Sigmoid colon (tissue), 6 donors: ENCODE measurements at regions not wholly inside any gene's neighbourhood (a gene's known extent, or its start where the extent isn't known, plus 50 kb on each side); places are given as distances from the start of the nearest gene placed in this dataset.

Source experiments
- DNase-seq: peaks from one replicate; pipeline ENCODE4 v3.0.0-alpha.2; 2019
- H3K27ac ChIP-seq, 4 donors: fragments of 200-600 bp; sonication (generic); one replicate each; pipeline ENCODE4 v1.5.1; 2016 to 2019; ENCODE audit warnings: mild to moderate bottlenecking in 1 of 4
- H3K27me3 ChIP-seq, 3 donors: fragments of 200-600 bp; sonication (generic); one replicate each; pipeline ENCODE4 v1.5.1; 2019; ENCODE audit warnings: mild to moderate bottlenecking in 1 of 3
- H3K36me3 ChIP-seq, 4 donors: fragments of 200-600 bp; sonication (generic); one replicate each; pipeline ENCODE4 v1.5.1; 2016 to 2019
- H3K4me1 ChIP-seq, 4 donors: fragments of 200-600 bp; sonication (generic); one replicate each; pipeline ENCODE4 v1.5.1; 2017 to 2019
- H3K4me3 ChIP-seq, 4 donors: fragments of 200-600 bp; sonication (generic); one replicate each; pipeline ENCODE4 v1.5.1; 2017 to 2019; ENCODE audit warnings: mild to moderate bottlenecking in 2 of 4, moderate library complexity in 1 of 4
- H3K9me3 ChIP-seq, 4 donors: fragments of 200-600 bp in 3 of 4; sonication (generic) in 3 of 4; one replicate each; pipeline versions ENCODE4 v1.5.1 to v1.6.1; 2013 to 2019
- CTCF ChIP-seq, 4 experiments: fragments of 450-650 bp in 3 of 4; fragments of 200-600 bp in 1 of 4; IDR thresholded peaks; one replicate each; pipeline ENCODE4 v1.5.1; 2016 to 2019; ENCODE audit warnings: antibody characterized with exemption in 4 of 4, mild to moderate bottlenecking in 3 of 4, moderate library complexity in 2 of 4
- EP300 ChIP-seq, 4 donors: sonication (generic); formaldehyde crosslinking; IDR thresholded peaks; one replicate each; pipeline ENCODE4 v1.6.1; 2017; ENCODE audit warnings: antibody characterized with exemption in 4 of 4
- POLR2A ChIP-seq, 2 donors: fragments of 450-650 bp; IDR thresholded peaks; one replicate each; pipeline ENCODE4 v1.6.1; 2016; ENCODE audit warnings: antibody characterized with exemption in 2 of 2, mild to moderate bottlenecking in 2 of 2, moderate library complexity in 2 of 2
- POLR2AphosphoS5 ChIP-seq, 4 donors: sonication (generic); formaldehyde crosslinking; IDR thresholded peaks; one replicate each; pipeline ENCODE4 v1.6.1; 2017; ENCODE audit warnings: antibody characterized with exemption in 4 of 4
- WGBS, 2 donors: extraction: QIAGEN DNeasy Blood & Tissue Kit; methylation state at CpG; one replicate each; pipeline ENCODE4 v1.1.7; 2013; 5-methylcytosine and 5-hydroxymethylcytosine counted together
- intact Hi-C: fragments of 100-400 bp; cut with DNase I; formaldehyde crosslinking; loops from one replicate; pipeline ENCODE4 v1.15.1; 2023
- donor health status: healthy with polysubstance abuse.
- donor health status: healthy.

- DNase-seq, result no peak
- TF ChIP-seq CTCF (IDR thresholded peaks at IDR 0.05), result no peak
- TF ChIP-seq EP300 (IDR thresholded peaks at IDR 0.05), result no peak
- no peak for TF ChIP-seq POLR2A (IDR thresholded peaks at IDR 0.05)
- TF ChIP-seq POLR2AphosphoS5 (IDR thresholded peaks at IDR 0.05), result no peak
- Histone ChIP-seq H3K27ac (no peak overlapping the region), H3K4me1 (no peaks in the 10 kb centered on the region), H3K27me3 (no peaks in the 10 kb centered on the region), H3K9me3 (no peaks in the 10 kb centered on the region), H3K4me3 (no peak overlapping the region), H3K36me3 (no peaks in the 10 kb centered on the region)
- WGBS, 2 donors, result 82 to 91% methylated on average over 2 of the region's 2 CpGs
- intact Hi-C loops, result no loop called here
These were observed 495.1 kb upstream of the MEX3C start for GRCh38 chr18:51692612-51693011.

GRCh38 chr18:51711298-51711889 lies 513.9 kb upstream of the MEX3C start:
- intact Hi-C loops, result no loop called here
- H3K36me3 ChIP-seq, result no peaks in the 10 kb centered on the region
- 49 to 64% methylated on average over 2 of the region's 2 CpGs for WGBS, 2 donors
- no peaks in the 10 kb centered on the region for H3K4me1 ChIP-seq
- no peak overlapping the region for H3K27ac ChIP-seq
- H3K4me3 ChIP-seq, result no peak overlapping the region
- H3K27me3 ChIP-seq, result no peaks in the 10 kb centered on the region
- no peak for DNase-seq
- TF ChIP-seq POLR2A (IDR thresholded peaks at IDR 0.05), result no peak
- no peak for TF ChIP-seq EP300 (IDR thresholded peaks at IDR 0.05)
- TF ChIP-seq POLR2AphosphoS5 (IDR thresholded peaks at IDR 0.05), result no peak
- peaks cover 0 to 13% (median 4%) of the 10 kb centered on the region in 4 donors for H3K9me3 ChIP-seq

- H3K27me3 ChIP-seq, result no peaks in the 10 kb centered on the region
- H3K4me3 ChIP-seq, result no peak overlapping the region
- H3K36me3 ChIP-seq, result no peaks in the 10 kb centered on the region
- H3K4me1 ChIP-seq, result no peaks in the 10 kb centered on the region
- H3K27ac ChIP-seq, result no peak overlapping the region
- 56 to 68% methylated on average over 2 of the region's 2 CpGs for WGBS, 2 donors
- peaks cover 0 to 7% (median under 1%) of the 10 kb centered on the region in 4 donors for H3K9me3 ChIP-seq
- TF ChIP-seq POLR2A (IDR thresholded peaks at IDR 0.05) (no peak), EP300 (IDR thresholded peaks at IDR 0.05) (no peak), POLR2AphosphoS5 (IDR thresholded peaks at IDR 0.05) (no peak), CTCF (IDR thresholded peaks at IDR 0.05) (no peak)
- intact Hi-C loops, result no loop called here
- DNase-seq, result no peak
These were observed 515.3 kb upstream of the MEX3C start for GRCh38 chr18:51712821-51713220.

GRCh38 chr18:51716277-51716676 lies 518.8 kb upstream of the MEX3C start:
- no peaks in the 10 kb centered on the region for H3K4me1 ChIP-seq
- H3K36me3 ChIP-seq, result no peaks in the 10 kb centered on the region
- no peaks in the 10 kb centered on the region for H3K27me3 ChIP-seq
- DNase-seq, result no peak
- TF ChIP-seq POLR2A (IDR thresholded peaks at IDR 0.05) (no peak), EP300 (IDR thresholded peaks at IDR 0.05) (no peak), CTCF (IDR thresholded peaks at IDR 0.05) (no peak), POLR2AphosphoS5 (IDR thresholded peaks at IDR 0.05) (no peak)
- WGBS, 2 donors, result 78 to 86% methylated on average over 1 of the region's 1 CpG
- intact Hi-C loops, result no loop called here
- no peak overlapping the region for H3K27ac ChIP-seq
- H3K4me3 ChIP-seq, result no peak overlapping the region
- H3K9me3 ChIP-seq, result peaks cover 0 to 7% (median under 1%) of the 10 kb centered on the region in 4 donors

- Histone ChIP-seq H3K4me1 (no peaks in the 10 kb centered on the region), H3K27ac (no peak overlapping the region), H3K36me3 (no peaks in the 10 kb centered on the region), H3K27me3 (no peaks in the 10 kb centered on the region), H3K9me3 (no peaks in the 10 kb centered on the region), H3K4me3 (no peak overlapping the region)
- no peak for DNase-seq
- 55 to 70% methylated on average over 1 of the region's 1 CpG for WGBS, 2 donors
- TF ChIP-seq POLR2A (IDR thresholded peaks at IDR 0.05) (no peak), EP300 (IDR thresholded peaks at IDR 0.05) (no peak), CTCF (IDR thresholded peaks at IDR 0.05) (no peak), POLR2AphosphoS5 (IDR thresholded peaks at IDR 0.05) (no peak)
- intact Hi-C loops, result no loop called here
These were observed 523.9 kb upstream of the MEX3C start for GRCh38 chr18:51721388-51721787.
